HEK293 (cell line): ENCODE measurements at regions not wholly inside any gene's neighbourhood (a gene's known extent, or its start where the extent isn't known, plus 50 kb on each side); places are given as distances from the start of the nearest gene placed in this dataset.

Experiments
- CTCF ChIP-seq: fragments of 450-650 bp; formaldehyde crosslinking; IDR thresholded peaks from 2 replicates; pipeline ENCODE4 v1.5.1; 2016; ENCODE audit warnings: missing biosample characterization, missing genetic modification characterization
- PBX3 ChIP-seq: sonication (generic); formaldehyde crosslinking; IDR thresholded peaks from 2 replicates; pipeline ENCODE4 v1.8.1; 2022; ENCODE audit warnings: mild to moderate bottlenecking, moderate library complexity, missing genetic modification reagents
- SP2 ChIP-seq: fragments of 450-650 bp; formaldehyde crosslinking; IDR thresholded peaks from 2 replicates; pipeline ENCODE4 v1.5.1; 2016; ENCODE audit warnings: missing biosample characterization, missing genetic modification characterization
- ZBTB10 ChIP-seq: fragments of 450-650 bp; formaldehyde crosslinking; IDR thresholded peaks from 2 replicates; pipeline ENCODE4 v1.5.1; 2016; ENCODE audit warnings: missing biosample characterization, missing genetic modification characterization
- ZBTB20 ChIP-seq: fragments of 450-650 bp; formaldehyde crosslinking; IDR thresholded peaks from 2 replicates; pipeline ENCODE4 v1.5.1; 2016; ENCODE audit warnings: missing biosample characterization, missing genetic modification characterization
- ZEB2 ChIP-seq: fragments of 450-650 bp; formaldehyde crosslinking; IDR thresholded peaks from 2 replicates; pipeline ENCODE4 v1.5.1; 2016; ENCODE audit warnings: missing biosample characterization, missing genetic modification characterization
- ZFP69B ChIP-seq: fragments of 450-650 bp; formaldehyde crosslinking; IDR thresholded peaks from 2 replicates; pipeline ENCODE4 v1.5.1; 2016; ENCODE audit warnings: missing biosample characterization, missing genetic modification characterization
- ZNF324 ChIP-seq: fragments of 450-650 bp; formaldehyde crosslinking; IDR thresholded peaks from 2 replicates; pipeline ENCODE4 v1.5.1; 2016; ENCODE audit warnings: missing biosample characterization, missing genetic modification characterization
- ZNF433 ChIP-seq: fragments of 450-650 bp; formaldehyde crosslinking; IDR thresholded peaks from 2 replicates; pipeline ENCODE4 v1.5.1; 2016; ENCODE audit warnings: missing biosample characterization, missing genetic modification characterization, low read depth
- ZNF558 ChIP-seq: fragments of 450-650 bp; formaldehyde crosslinking; IDR thresholded peaks from 2 replicates; pipeline ENCODE4 v1.5.1; 2016; ENCODE audit warnings: missing biosample characterization, missing genetic modification characterization
- ZNF580 ChIP-seq: fragments of 450-650 bp; formaldehyde crosslinking; IDR thresholded peaks from 2 replicates; pipeline ENCODE4 v1.5.1; 2016; ENCODE audit warnings: missing biosample characterization, missing genetic modification characterization
- ZNF776 ChIP-seq: fragments of 450-650 bp; formaldehyde crosslinking; IDR thresholded peaks from 2 replicates; pipeline ENCODE4 v1.5.0; 2017; ENCODE audit warnings: missing biosample characterization, missing genetic modification characterization, borderline replicate concordance
- ZSCAN16 ChIP-seq: fragments of 450-650 bp; formaldehyde crosslinking; IDR thresholded peaks from 2 replicates; pipeline ENCODE4 v1.5.1; 2016; ENCODE audit warnings: missing biosample characterization, missing genetic modification characterization
- ZSCAN30 ChIP-seq: fragments of 450-650 bp; IDR thresholded peaks from 2 replicates; pipeline ENCODE4 v1.5.1; 2018; ENCODE audit warnings: missing biosample characterization, mild to moderate bottlenecking, missing genetic modification characterization, moderate library complexity

GRCh38 chr11:92376680-92377079, 152.1 kb downstream of the FAT3 start:
- TF ChIP-seq ZSCAN16 (no peak), ZNF776 (no peak), PBX3 (no peak), ZNF558 (tag by site-specific recombination) (no peak), ZNF324 (no peak), CTCF (tag by site-specific recombination) (no peak), ZSCAN30 (tag by site-specific recombination) (no peak), ZEB2 (no peak), ZBTB10 (no peak), ZBTB20 (tag by site-specific recombination) (no peak), ZFP69B (tag by site-specific recombination) (no peak), ZNF433 (tag by site-specific recombination) (no peak), SP2 (tag by site-specific recombination) (no peak), ZNF580 (tag by site-specific recombination) (no peak)
